NCI-H1048 (cell line): ENCODE measurements at regions not wholly inside any gene's neighbourhood (a gene's known extent, or its start where the extent isn't known, plus 50 kb on each side); places are given as distances from the start of the nearest gene placed in this dataset.
"Not testable (repeated sequence)": the region's sequence is repeated elsewhere in the genome, so short reads cannot be mapped to it uniquely, and the experiment has no call there.

Experiments used
- DNase-seq: peaks from one replicate; lab custom pipeline; 2025; lab: John Stamatoyannopoulos, UW

- DNase-seq, result no peak
Observed at GRCh38 chr4:187332141-187332540, 608.5 kb upstream of the FAT1 start.

GRCh38 chr4:187333151-187333550 lies 609.5 kb upstream of the FAT1 start:
- DNase-seq, result no peak

GRCh38 chr4:187335339-187335738 lies 611.7 kb upstream of the FAT1 start:
- no peak for DNase-seq

GRCh38 chr4:187354740-187355139 lies 631.1 kb upstream of the FAT1 start:
- DNase-seq, result no peak

GRCh38 chr4:187357045-187357643 lies 633.5 kb upstream of the FAT1 start:
- no peak for DNase-seq

GRCh38 chr4:187357821-187358220 lies 634.2 kb upstream of the FAT1 start:
- DNase-seq, result no peak

- no peak for DNase-seq
Observed at GRCh38 chr4:187362937-187363857, 632.4 kb upstream of the ZFP42 start.

- no peak for DNase-seq
Observed at GRCh38 chr4:187364401-187364800, 631.2 kb upstream of the ZFP42 start.

GRCh38 chr4:187364851-187365250 lies 630.7 kb upstream of the ZFP42 start:
- DNase-seq, result no peak

GRCh38 chr4:187366530-187366929 lies 629.0 kb upstream of the ZFP42 start:
- no peak for DNase-seq

GRCh38 chr4:187370918-187371317 lies 624.7 kb upstream of the ZFP42 start:
- DNase-seq, result no peak

GRCh38 chr4:187378441-187378840 lies 617.1 kb upstream of the ZFP42 start:
- DNase-seq, result no peak

GRCh38 chr4:187380181-187380581 lies 615.4 kb upstream of the ZFP42 start:
- no peak for DNase-seq

- no peak for DNase-seq
Observed at GRCh38 chr4:187383181-187383580, 612.4 kb upstream of the ZFP42 start.

GRCh38 chr4:187387739-187388138 lies 607.8 kb upstream of the ZFP42 start:
- no peak for DNase-seq

- DNase-seq, result no peak
Observed at GRCh38 chr4:187389420-187389819, 606.2 kb upstream of the ZFP42 start.

GRCh38 chr4:187390646-187391045 lies 604.9 kb upstream of the ZFP42 start:
- no peak for DNase-seq

GRCh38 chr4:187393531-187394344 lies 601.8 kb upstream of the ZFP42 start:
- DNase-seq, result no peak

- no peak for DNase-seq
Observed at GRCh38 chr4:187396106-187396505, 599.5 kb upstream of the ZFP42 start.

GRCh38 chr4:187408447-187408846 lies 587.1 kb upstream of the ZFP42 start:
- not testable (repeated sequence) for DNase-seq

GRCh38 chr4:187413564-187414358 lies 581.8 kb upstream of the ZFP42 start:
- no peak for DNase-seq

GRCh38 chr4:187414716-187415115 lies 580.9 kb upstream of the ZFP42 start:
- DNase-seq, result no peak
